ENCODE measurements at regions not wholly inside any gene's neighbourhood (a gene's known extent, or its start where the extent isn't known, plus 50 kb on each side); places are given as distances from the start of the nearest gene placed in this dataset.

DNA sequence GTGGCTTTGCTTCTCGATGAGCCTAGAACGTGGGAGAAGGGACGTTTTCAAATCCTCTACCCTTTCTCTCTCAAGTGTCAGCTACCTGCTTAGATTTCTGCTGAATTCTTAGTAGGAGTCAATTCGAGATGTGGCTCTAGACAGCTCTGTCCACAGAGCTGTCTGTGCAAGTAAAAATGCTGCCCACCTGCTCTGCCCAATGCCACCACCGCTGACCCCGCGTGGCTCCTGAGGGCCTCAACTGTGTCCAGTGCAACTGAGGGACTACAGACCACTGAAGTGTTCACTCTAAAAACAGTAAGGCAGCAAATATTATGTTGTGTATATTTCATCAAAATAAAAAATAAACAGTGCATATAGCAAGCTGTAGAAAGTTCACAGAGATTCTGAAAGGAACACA is 266.3 kb downstream of the ZNF516 start:
- TF ChIP-seq CTCF (IDR thresholded peaks at IDR 0.05) (no peak), POLR2AphosphoS5 (IDR thresholded peaks at IDR 0.05; ENCODE audit: insufficient read depth in 1 of 2, low read depth in 1 of 2) (no peak), POLR2A (IDR thresholded peaks at IDR 0.05) (no peak)
